HCT116 (cell line): ENCODE measurements at regions not wholly inside any gene's neighbourhood (a gene's known extent, or its start where the extent isn't known, plus 50 kb on each side); places are given as distances from the start of the nearest gene placed in this dataset.
"Not testable (repeated sequence)": the region's sequence is repeated elsewhere in the genome, so short reads cannot be mapped to it uniquely, and the experiment has no call there.

Experiments
- ATAC-seq: fragments of 200-7000 bp; cut with Tn5 transposase; 2 replicates; pipeline ENCODE4 v1.9.1; 2020; ENCODE audit warnings: mild to moderate bottlenecking, moderate library complexity
- BruUV-seq: library from RNA; stranded (reverse); fragments of 400-500 nt; replicated peaks from 2 replicates; lab custom pipeline; 2021; lab: Mats Ljungman, UMichigan
- CTCF ChIA-PET: fragments of 300-600 bp; sonication (Branson Sonifier 250); formaldehyde crosslinking; loops from one replicate; lab custom pipeline; 2021; ENCODE audit warnings: antibody characterized with exemption; lab: Charles Lee
- POLR2A ChIA-PET: fragments of 300-600, 350-600 bp; sonication (Branson Sonifier 250); formaldehyde crosslinking; loops from one replicate; lab custom pipeline; 2021; ENCODE audit warnings: antibody characterized with exemption; lab: Charles Lee
- RAD21 ChIA-PET, 2 experiments: fragments of 300-600 bp; sonication (Branson Sonifier 250); formaldehyde crosslinking; loops; one replicate each; lab custom pipeline; 2023; ENCODE audit warnings: low total read pairs in 2 of 2; ENCODE audit not compliant: uncharacterized antibody in 2 of 2, unreplicated experiment in 2 of 2, low non-redundant PET in 1 of 2; lab: Charles Lee
- DNase-seq: peaks from one replicate; pipeline ENCODE4 v3.0.0-alpha.2; 2010; ENCODE audit warnings: low read depth, low spot score
- H2AFZ ChIP-seq: fragments of 200-600 bp; shearing (Covaris generic), sonication (generic); 2 replicates; pipeline ENCODE4 v1.6.1; 2017; ENCODE audit warnings: low read depth, mixed run types, mixed read lengths, antibody characterized with exemption, low read length; ENCODE audit not compliant: poor library complexity, severe bottlenecking
- H3K27ac ChIP-seq: 2 replicates; pipeline ENCODE4 v1.5.1; 2012; ENCODE audit warnings: low read depth, low read length
- H3K27me3 ChIP-seq: fragments of 200-600 bp; sonication (generic); 2 replicates; pipeline ENCODE4 v1.6.1; 2016; ENCODE audit warnings: mixed run types, low read length, mixed read lengths; ENCODE audit not compliant: insufficient read depth
- H3K36me3 ChIP-seq, 2 experiments: fragments of 200-500 bp in 1 of 2; fragments of 200-600 bp in 1 of 2; sonication (Bioruptor generic) in 1 of 2; sonication (generic) in 1 of 2; 2 replicates each; pipeline versions ENCODE4 v1.5.1 to v1.6.1; 2014 to 2016; ENCODE audit warnings: low read length in 2 of 2, inconsistent platforms in 1 of 2, mixed read lengths in 1 of 2, mixed run types in 1 of 2; ENCODE audit not compliant: insufficient read depth in 2 of 2, control insufficient read depth in 1 of 2
- H3K4me1 ChIP-seq, 2 experiments: fragments of 200-600 bp in 1 of 2; sonication (generic) in 1 of 2; 2 replicates each; pipeline versions ENCODE4 v1.5.1 to v1.6.1; 2012 to 2017; ENCODE audit warnings: low read length in 2 of 2, inconsistent platforms in 1 of 2, mild to moderate bottlenecking in 1 of 2, mixed read lengths in 1 of 2, mixed run types in 1 of 2, moderate library complexity in 1 of 2; ENCODE audit not compliant: insufficient read depth in 2 of 2, control insufficient read depth in 1 of 2
- H3K4me2 ChIP-seq: fragments of 200-600 bp; sonication (generic); 2 replicates; pipeline ENCODE4 v1.6.1; 2017; ENCODE audit warnings: mixed run types, low read length, mixed read lengths
- H3K4me3 ChIP-seq, 2 experiments: fragments of 200-600 bp in 1 of 2; sonication (generic) in 1 of 2; replicated peaks in 1 of 2; 2 replicates each; pipeline ENCODE4 v1.5.1; 2011 to 2016; ENCODE audit warnings: low read length in 2 of 2, control low read depth in 1 of 2, low read depth in 1 of 2, mild to moderate bottlenecking in 1 of 2, mixed read lengths in 1 of 2, mixed run types in 1 of 2
- H3K79me2 ChIP-seq: fragments of 200-600 bp; sonication (generic); 2 replicates; pipeline ENCODE4 v1.6.1; 2017; ENCODE audit warnings: mild to moderate bottlenecking, mixed run types, low read length, moderate library complexity, mixed read lengths; ENCODE audit not compliant: insufficient read depth
- H3K9ac ChIP-seq: fragments of 200-600 bp; sonication (generic); 2 replicates; pipeline ENCODE4 v1.6.1; 2016; ENCODE audit warnings: low read length, mixed read lengths
- H3K9me2 ChIP-seq: fragments of 200-600 bp; sonication (generic), shearing (Covaris generic); 2 replicates; pipeline ENCODE4 v1.6.1; 2017; ENCODE audit warnings: mixed run types, mild to moderate bottlenecking, moderate library complexity; ENCODE audit not compliant: insufficient read depth
- H3K9me3 ChIP-seq, 2 experiments: fragments of 200-500 bp in 1 of 2; fragments of 200-600 bp in 1 of 2; sonication (Bioruptor generic) in 1 of 2; sonication (generic) in 1 of 2; 2 replicates each; pipeline ENCODE4 v1.6.1; 2014 to 2017; ENCODE audit warnings: low read length in 2 of 2, mixed read lengths in 2 of 2, inconsistent platforms in 1 of 2, low read depth in 1 of 2, mild to moderate bottlenecking in 1 of 2, mixed run types in 1 of 2, moderate library complexity in 1 of 2; ENCODE audit not compliant: control insufficient read depth in 1 of 2, insufficient read depth in 1 of 2
- H4K20me1 ChIP-seq: fragments of 200-600 bp; sonication (generic), shearing (Covaris generic); 2 replicates; pipeline ENCODE4 v1.6.1; 2017; ENCODE audit warnings: mixed run types, mild to moderate bottlenecking, moderate library complexity; ENCODE audit not compliant: insufficient read depth
- CEBPB ChIP-seq: IDR thresholded peaks from 2 replicates; pipeline ENCODE4 v1.6.1; 2012; ENCODE audit warnings: low read depth
- EGR1 ChIP-seq: IDR thresholded peaks from 2 replicates; pipeline ENCODE4 v1.6.1; 2012; ENCODE audit warnings: low read depth
- ELF1 ChIP-seq: IDR thresholded peaks from 2 replicates; pipeline ENCODE4 v1.6.1; 2012; ENCODE audit warnings: low read depth, borderline replicate concordance
- EZH2 ChIP-seq: fragments of 200-600 bp; sonication (generic); IDR thresholded peaks from 2 replicates; pipeline ENCODE4 v1.6.1; 2017; ENCODE audit warnings: antibody characterized with exemption, mixed run types
- FOSL1 ChIP-seq: IDR thresholded peaks from 2 replicates; pipeline ENCODE4 v1.6.1; 2012; ENCODE audit warnings: low read depth
- MAX ChIP-seq: IDR thresholded peaks from 2 replicates; pipeline ENCODE4 v1.6.1; 2012
- POLR2A ChIP-seq: IDR thresholded peaks from 2 replicates; pipeline ENCODE4 v1.7.0; 2011; ENCODE audit warnings: borderline replicate concordance; ENCODE audit not compliant: insufficient read depth, insufficient read length; ENCODE audit errors: extremely low read depth
- POLR2AphosphoS5 ChIP-seq: IDR thresholded peaks from 2 replicates; pipeline ENCODE4 v1.6.1; 2011; ENCODE audit warnings: mild to moderate bottlenecking, low read depth, low read length, moderate library complexity
- RAD21 ChIP-seq: IDR thresholded peaks from 2 replicates; pipeline ENCODE4 v1.6.1; 2012; ENCODE audit warnings: low read depth, mild to moderate bottlenecking
- SIN3A ChIP-seq: IDR thresholded peaks from 2 replicates; pipeline ENCODE4 v1.6.1; 2012; ENCODE audit warnings: low read depth
- SP1 ChIP-seq: IDR thresholded peaks from 2 replicates; pipeline ENCODE4 v1.6.1; 2012; ENCODE audit warnings: low read depth
- SRF ChIP-seq: IDR thresholded peaks from 2 replicates; pipeline ENCODE4 v1.6.1; 2012; ENCODE audit warnings: low read depth
- TCF7L2 ChIP-seq: IDR thresholded peaks from 2 replicates; pipeline ENCODE4 v1.7.0; 2011; ENCODE audit warnings: borderline replicate concordance, inconsistent platforms; ENCODE audit not compliant: insufficient read depth, insufficient read length; ENCODE audit errors: extremely low read depth
- intact Hi-C: fragments of 100-400 bp; cut with micrococcal nuclease; formaldehyde crosslinking; loops from 2 replicates; pipeline ENCODE4 v1.10.0; 2022

GRCh38 chr9:97237951-97238889 lies 69.2 kb upstream of the CCDC180 start (continued):
- TF ChIP-seq ELF1, result peak; percentile 33; the same call in 1 of the 2 replicates
- no peak for TF ChIP-seq EGR1
- peak; percentile 6 for TF ChIP-seq TCF7L2
- no peak for TF ChIP-seq EZH2
- no peak for TF ChIP-seq FOSL1
- TF ChIP-seq POLR2A, result peak; percentile 95
- TF ChIP-seq SIN3A, result peak; percentile 61; the same call in 1 of the 2 replicates

GRCh38 chr9:97237311-97237786 lies 70.1 kb upstream of the CCDC180 start:
- RAD21 ChIA-PET, result interaction anchor here in 1 of 2 experiments (1.2 kb wide), 1 partner anchor 381 kb away, joined by 4 read pairs; no protein-coding TSS in a partner anchor

GRCh38 chr9:97233009-97233400 lies 74.5 kb upstream of the CCDC180 start:
- CTCF ChIA-PET, H4K20me1 ChIP-seq, H3K9me2 ChIP-seq, H3K36me3 ChIP-seq, H3K9ac ChIP-seq, H3K27ac ChIP-seq, H3K27me3 ChIP-seq, H2AFZ ChIP-seq, H3K9me3 ChIP-seq, POLR2A ChIA-PET, H3K79me2 ChIP-seq, BruUV-seq, ATAC-seq, H3K4me2 ChIP-seq, H3K4me1 ChIP-seq, intact Hi-C loops, RAD21 ChIA-PET, H3K4me3 ChIP-seq, DNase-seq: not testable (repeated sequence)

More at GRCh38 chr9:97237311-97237786, 70.1 kb upstream of the CCDC180 start:
- Histone ChIP-seq H4K20me1 (no peaks in the 10 kb centered on the region), H3K9me2 (no peaks in the 10 kb centered on the region), H3K9me3 (no peaks in the 10 kb centered on the region), H3K9ac (peak overlapping the region; percentile 87), H3K4me1 (peaks cover 8 to 18% of the 10 kb centered on the region in 2 experiments; a peak in 3 of 4 replicates), H2AFZ (no peak overlapping the region), H3K4me2 (peak overlapping the region; percentile 85), H3K27ac (peak overlapping the region; percentile 72; the same call in 1 of the 2 replicates), H3K36me3 (no peaks in the 10 kb centered on the region), H3K4me3 (peak overlapping the region; percentile 65 to 79), H3K27me3 (no peaks in the 10 kb centered on the region), H3K79me2 (peaks cover 31% of the 10 kb centered on the region)
- DNase-seq (no peak), ATAC-seq (no peak)
- BruUV-seq, result no TSS peak
- TF ChIP-seq SP1, result no peak
- no peak for TF ChIP-seq ELF1
- no peak for TF ChIP-seq POLR2A
- TF ChIP-seq SRF, result no peak
- TF ChIP-seq CEBPB, result no peak
- no peak for TF ChIP-seq MAX
- no peak for TF ChIP-seq POLR2AphosphoS5
- no peak for TF ChIP-seq RAD21
- CTCF ChIA-PET, result interaction anchor here (1.1 kb wide), 1 partner anchor 264 kb away, joined by 3 read pairs; the partner anchor contains the start of gene TMOD1
- intact Hi-C loops, result no loop called here
- POLR2A ChIA-PET, result interaction anchor here (0.7 to 1.8 kb wide), 3 partner anchors 10 to 380 kb away, joined by 3 to 6 read pairs (median 4); no protein-coding TSS in a partner anchor
